ENCODE measurements at regions not wholly inside any gene's neighbourhood (a gene's known extent, or its start where the extent isn't known, plus 50 kb on each side); places are given as distances from the start of the nearest gene placed in this dataset.
A peak's percentile ranks its signal among the peaks of the same experiment; 100 is the strongest.

GRCh38 chr5:112637343-112637742 lies 100.3 kb upstream of the APC start:
- Histone ChIP-seq H3K36me3 (ENCODE audit: insufficient read depth in 1 of 2, low read depth in 1 of 2) (no peaks in the 10 kb centered on the region), H3K27me3 (ENCODE audit: insufficient read depth in 3 of 3, low read length in 2 of 3) (no peaks in the 10 kb centered on the region), H3K4me3 (no peak overlapping the region), H3K4me1 (peaks cover 16% of the 10 kb centered on the region), H3K27ac (no peak overlapping the region), H3K9me3 (no peaks in the 10 kb centered on the region)
- TF ChIP-seq CTCF (IDR thresholded peaks at IDR 0.05) = no peak
- DNase-seq (no peak), ATAC-seq (peak in 2 of 4 donors; percentile 51 to 85)
- intact Hi-C loops (cut with DNase I) = no loop called here

- peaks cover 2% of the 10 kb centered on the region for H3K4me1 ChIP-seq
- no peak overlapping the region for H3K4me3 ChIP-seq
- no peak for ATAC-seq
- no peak for TF ChIP-seq CTCF (IDR thresholded peaks at IDR 0.05)
- intact Hi-C loops (cut with DNase I) = no loop called here
- H3K27ac ChIP-seq = no peak overlapping the region
- no peaks in the 10 kb centered on the region for H3K36me3 ChIP-seq (ENCODE audit: insufficient read depth in 1 of 2, low read depth in 1 of 2)
- WGBS, 3 donors = 81 to 100% (median 93%) methylated on average over 1 of the region's 1 CpG
- no peaks in the 10 kb centered on the region for H3K27me3 ChIP-seq (ENCODE audit: insufficient read depth in 3 of 3, low read length in 2 of 3)
- no peaks in the 10 kb centered on the region for H3K9me3 ChIP-seq
- no peak for DNase-seq
These were observed 97.1 kb upstream of the APC start for GRCh38 chr5:112640546-112640945.

- no peaks in the 10 kb centered on the region for H3K27me3 ChIP-seq (ENCODE audit: insufficient read depth in 3 of 3, low read length in 2 of 3)
- DNase-seq (no peak), ATAC-seq (no peak)
- intact Hi-C loops (cut with DNase I) = no loop called here
- WGBS, 3 donors = 94% methylated on average over 4 of the region's 4 CpGs
- H3K27ac ChIP-seq = no peak overlapping the region
- TF ChIP-seq CTCF (IDR thresholded peaks at IDR 0.05) = no peak
- no peak overlapping the region for H3K4me3 ChIP-seq
- no peaks in the 10 kb centered on the region for H3K9me3 ChIP-seq
- no peaks in the 10 kb centered on the region for H3K36me3 ChIP-seq (ENCODE audit: insufficient read depth in 1 of 2, low read depth in 1 of 2)
- H3K4me1 ChIP-seq = no peaks in the 10 kb centered on the region
These were observed 96.1 kb upstream of the APC start for GRCh38 chr5:112641515-112642110.

GRCh38 chr5:112642885-112643284 lies 94.8 kb upstream of the APC start:
- no peaks in the 10 kb centered on the region for H3K36me3 ChIP-seq (ENCODE audit: insufficient read depth in 1 of 2, low read depth in 1 of 2)

More at GRCh38 chr5:112642885-112643284, 94.8 kb upstream of the APC start:
- intact Hi-C loops (cut with DNase I) = no loop called here
- no peak overlapping the region for H3K4me3 ChIP-seq
- TF ChIP-seq CTCF (IDR thresholded peaks at IDR 0.05) = no peak
- no peaks in the 10 kb centered on the region for H3K4me1 ChIP-seq
- no peaks in the 10 kb centered on the region for H3K27me3 ChIP-seq (ENCODE audit: insufficient read depth in 3 of 3, low read length in 2 of 3)
- no peak for DNase-seq
- H3K27ac ChIP-seq = no peak overlapping the region
- no peak for ATAC-seq
- H3K9me3 ChIP-seq = no peaks in the 10 kb centered on the region
